ENCODE measurements at regions not wholly inside any gene's neighbourhood (a gene's known extent, or its start where the extent isn't known, plus 50 kb on each side); places are given as distances from the start of the nearest gene placed in this dataset.

- TF ChIP-seq, protein P1, sequence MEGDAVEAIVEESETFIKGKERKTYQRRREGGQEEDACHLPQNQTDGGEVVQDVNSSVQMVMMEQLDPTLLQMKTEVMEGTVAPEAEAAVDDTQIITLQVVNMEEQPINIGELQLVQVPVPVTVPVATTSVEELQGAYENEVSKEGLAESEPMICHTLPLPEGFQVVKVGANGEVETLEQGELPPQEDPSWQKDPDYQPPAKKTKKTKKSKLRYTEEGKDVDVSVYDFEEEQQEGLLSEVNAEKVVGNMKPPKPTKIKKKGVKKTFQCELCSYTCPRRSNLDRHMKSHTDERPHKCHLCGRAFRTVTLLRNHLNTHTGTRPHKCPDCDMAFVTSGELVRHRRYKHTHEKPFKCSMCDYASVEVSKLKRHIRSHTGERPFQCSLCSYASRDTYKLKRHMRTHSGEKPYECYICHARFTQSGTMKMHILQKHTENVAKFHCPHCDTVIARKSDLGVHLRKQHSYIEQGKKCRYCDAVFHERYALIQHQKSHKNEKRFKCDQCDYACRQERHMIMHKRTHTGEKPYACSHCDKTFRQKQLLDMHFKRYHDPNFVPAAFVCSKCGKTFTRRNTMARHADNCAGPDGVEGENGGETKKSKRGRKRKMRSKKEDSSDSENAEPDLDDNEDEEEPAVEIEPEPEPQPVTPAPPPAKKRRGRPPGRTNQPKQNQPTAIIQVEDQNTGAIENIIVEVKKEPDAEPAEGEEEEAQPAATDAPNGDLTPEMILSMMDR (IDR thresholded peaks at IDR 0.05; ENCODE audit: low read depth, low read length) = no peak
- TF ChIP-seq POLR2A (IDR thresholded peaks at IDR 0.05; ENCODE audit: extremely low read depth, insufficient read length) (no peak), MAX (IDR thresholded peaks at IDR 0.05; ENCODE audit: low read depth, low read length) (no peak), MYC (IDR thresholded peaks at IDR 0.05; ENCODE audit: low read depth, low read length) (no peak)
Observed at GRCh38 chr18:72058851-72059250, 485.3 kb downstream of the CBLN2 start.

Data from NB4 (cell line).